K562 (cell line): ENCODE measurements at regions not wholly inside any gene's neighbourhood (a gene's known extent, or its start where the extent isn't known, plus 50 kb on each side); places are given as distances from the start of the nearest gene placed in this dataset.
"Not testable (repeated sequence)": the region's sequence is repeated elsewhere in the genome, so short reads cannot be mapped to it uniquely, and the experiment has no call there.

Source experiments
- ATAC-seq: fragments of 200-7000 bp; cut with Tn5 transposase; 3 replicates; pipeline ENCODE4 v1.9.1; 2020; ENCODE audit warnings: moderate library complexity
- BruUV-seq: library from RNA; stranded (reverse); fragments of 400-500 nt; replicated peaks from 2 replicates; lab custom pipeline; 2021; lab: Mats Ljungman, UMichigan
- CTCF ChIA-PET: fragments of 300-600 bp; formaldehyde crosslinking; extraction: SDS; loops from one replicate; lab custom pipeline; 2021; ENCODE audit warnings: low intra/inter-chr PET ratio; lab: Yijun Ruan, JAX
- POLR2A ChIA-PET: fragments of 300-600, 350-650 bp; sonication (Branson Sonifier 250); formaldehyde crosslinking; extraction: SDS; loops from one replicate; lab custom pipeline; 2021; ENCODE audit warnings: antibody characterized with exemption, inconsistent platforms; lab: Yijun Ruan, JAX
- DNase-seq, 4 experiments: peaks; one replicate each; pipeline versions ENCODE4 v3.0.0 to v3.0.0-alpha.2; 2011 to 2018; ENCODE audit warnings: low spot score in 3 of 4, mixed read lengths in 3 of 4; ENCODE audit errors: extremely low read depth in 1 of 4
- FAIRE-seq: peaks from 2 replicates; lab custom pipeline; 2011; peaks lifted over from hg19 to GRCh38; lab: Jason Lieb, UNC
- H2AFZ ChIP-seq: 2 replicates; pipeline ENCODE4 v1.6.0; 2011; ENCODE audit warnings: low read depth, low read length, control low read depth, inconsistent platforms
- H3K27ac ChIP-seq: fragments of 200-600 bp; 3 replicates; pipeline ENCODE4 v1.8.0; 2011; ENCODE audit warnings: low read depth, mild to moderate bottlenecking, control low read depth, inconsistent platforms, low read length, moderate library complexity, mixed read lengths; ENCODE audit errors: extremely low read depth
- H3K27me3 ChIP-seq, 2 experiments: fragments of 300-600 bp in 1 of 2; 2 replicates in 1 of 2; 3 replicates in 1 of 2; pipeline versions ENCODE4 v1.6.0 to v1.8.0; 2011; ENCODE audit warnings: inconsistent platforms in 2 of 2, low read length in 2 of 2, mild to moderate bottlenecking in 1 of 2, mixed read lengths in 1 of 2, moderate library complexity in 1 of 2; ENCODE audit not compliant: control insufficient read depth in 2 of 2, insufficient read depth in 2 of 2
- H3K36me3 ChIP-seq: fragments of 300-600 bp; 3 replicates; pipeline ENCODE4 v1.8.0; 2011; ENCODE audit warnings: mild to moderate bottlenecking, low read length, inconsistent platforms; ENCODE audit not compliant: control insufficient read depth, insufficient read depth
- H3K4me1 ChIP-seq, 2 experiments: fragments of 200-600 bp in 1 of 2; replicated peaks in 1 of 2; 2 replicates in 1 of 2; 3 replicates in 1 of 2; pipeline versions ENCODE4 v1.5.1 to v1.8.0; 2011; ENCODE audit warnings: inconsistent platforms in 2 of 2, low read length in 2 of 2, mild to moderate bottlenecking in 1 of 2, mixed read lengths in 1 of 2, moderate library complexity in 1 of 2; ENCODE audit not compliant: control insufficient read depth in 2 of 2, insufficient read depth in 2 of 2
- H3K4me2 ChIP-seq: 2 replicates; pipeline ENCODE4 v1.6.1; 2011; ENCODE audit warnings: low read length, control low read depth, inconsistent platforms, mixed read lengths; ENCODE audit not compliant: insufficient read depth
- H3K4me3 ChIP-seq: fragments of 200-600 bp; sonication (generic), shearing (Covaris generic); 2 replicates; pipeline ENCODE4 v1.5.1; 2016; ENCODE audit warnings: control low read depth, inconsistent platforms
- H3K79me2 ChIP-seq: fragments of 200-600 bp; 3 replicates; pipeline ENCODE4 v1.8.0; 2011; ENCODE audit warnings: low read length, inconsistent platforms; ENCODE audit not compliant: control insufficient read depth, insufficient read depth
- H3K9ac ChIP-seq, 2 experiments: 2 replicates each; pipeline versions ENCODE4 v1.6.0 to v1.6.1; 2011; ENCODE audit warnings: low read depth in 2 of 2, low read length in 2 of 2, control low read depth in 1 of 2, inconsistent platforms in 1 of 2, mild to moderate bottlenecking in 1 of 2, mixed read lengths in 1 of 2; ENCODE audit not compliant: insufficient read depth in 1 of 2
- H3K9me1 ChIP-seq: one replicate; pipeline ENCODE4 v1.6.0; 2011; ENCODE audit warnings: inconsistent platforms, mild to moderate bottlenecking, low read length, moderate library complexity; ENCODE audit not compliant: control insufficient read depth, insufficient read depth
- H3K9me3 ChIP-seq: replicated peaks from 2 replicates; pipeline ENCODE4 v1.5.1; 2011; ENCODE audit warnings: low read depth, low read length, inconsistent platforms; ENCODE audit not compliant: control insufficient read depth, insufficient read depth
- H4K20me1 ChIP-seq: replicated peaks from 2 replicates; pipeline ENCODE4 v1.6.1; 2011; ENCODE audit warnings: low read length, inconsistent platforms, mixed read lengths; ENCODE audit not compliant: control insufficient read depth, insufficient read depth
- ZBTB11 ChIP-seq, 3 experiments: fragments of 200-800 bp in 1 of 3; fragments of 250-450 bp in 1 of 3; fragments of 450-650 bp in 1 of 3; sonication (Bioruptor Pico) in 1 of 3; sonication (Bioruptor generic) in 1 of 3; formaldehyde crosslinking in 1 of 3; IDR thresholded peaks; 2 replicates each; pipeline versions ENCODE4 v1.6.1 to v1.8.0; 2016 to 2022; ENCODE audit warnings: mild to moderate bottlenecking in 2 of 3, missing genetic modification characterization in 2 of 3, missing compliant biosample characterization in 1 of 3, moderate library complexity in 1 of 3
- WGBS: fragments of 100-300 bp; shearing (Covaris generic); methylation state at CpG from one replicate; pipeline ENCODE4 v1.1.6; 2016; ENCODE audit warnings: low coverage, mixed read lengths; ENCODE audit not compliant: insufficient coverage; ENCODE audit errors: missing lambda C conversion rate; 5-methylcytosine and 5-hydroxymethylcytosine counted together
- in situ Hi-C: fragments of 300-500 bp; cut with MboI; formaldehyde crosslinking; loops from 4 replicates; pipeline ENCODE4 v1.15.0; 2018; ENCODE audit warnings: inconsistent platforms, mixed read lengths
- intact Hi-C: fragments of 100-400 bp; cut with micrococcal nuclease; formaldehyde crosslinking; loops from 2 replicates; pipeline ENCODE4 v1.14.2; 2022

GRCh38 chr20:53804308-53804707, 210.7 kb upstream of the ZNF217 start:
- CTCF ChIA-PET: not testable (repeated sequence)

More at GRCh38 chr20:53804308-53804707, 210.7 kb upstream of the ZNF217 start:
- POLR2A ChIA-PET: interaction anchor here (0.9 kb wide), 1 partner anchor 25 kb away, joined by 3 read pairs; no protein-coding TSS in a partner anchor
- FAIRE-seq, H3K9me1 ChIP-seq, H4K20me1 ChIP-seq, DNase-seq, H3K4me3 ChIP-seq, H3K9ac ChIP-seq, H3K9me3 ChIP-seq, intact Hi-C loops, H2AFZ ChIP-seq, H3K4me1 ChIP-seq, H3K79me2 ChIP-seq, BruUV-seq, ATAC-seq, H3K27ac ChIP-seq, in situ Hi-C loops, H3K27me3 ChIP-seq, H3K4me2 ChIP-seq, H3K36me3 ChIP-seq: not testable (repeated sequence)
- WGBS: 67% methylated on average over 7 of the region's 7 CpGs
- TF ChIP-seq ZBTB11 (CRISPR knock-in tag; IDR thresholded peaks at IDR 0.05): peak in 1 of 3 experiments; percentile 88; a peak in 2 of 6 replicates
